ENCODE measurements at regions not wholly inside any gene's neighbourhood (a gene's known extent, or its start where the extent isn't known, plus 50 kb on each side); places are given as distances from the start of the nearest gene placed in this dataset.

DNA sequence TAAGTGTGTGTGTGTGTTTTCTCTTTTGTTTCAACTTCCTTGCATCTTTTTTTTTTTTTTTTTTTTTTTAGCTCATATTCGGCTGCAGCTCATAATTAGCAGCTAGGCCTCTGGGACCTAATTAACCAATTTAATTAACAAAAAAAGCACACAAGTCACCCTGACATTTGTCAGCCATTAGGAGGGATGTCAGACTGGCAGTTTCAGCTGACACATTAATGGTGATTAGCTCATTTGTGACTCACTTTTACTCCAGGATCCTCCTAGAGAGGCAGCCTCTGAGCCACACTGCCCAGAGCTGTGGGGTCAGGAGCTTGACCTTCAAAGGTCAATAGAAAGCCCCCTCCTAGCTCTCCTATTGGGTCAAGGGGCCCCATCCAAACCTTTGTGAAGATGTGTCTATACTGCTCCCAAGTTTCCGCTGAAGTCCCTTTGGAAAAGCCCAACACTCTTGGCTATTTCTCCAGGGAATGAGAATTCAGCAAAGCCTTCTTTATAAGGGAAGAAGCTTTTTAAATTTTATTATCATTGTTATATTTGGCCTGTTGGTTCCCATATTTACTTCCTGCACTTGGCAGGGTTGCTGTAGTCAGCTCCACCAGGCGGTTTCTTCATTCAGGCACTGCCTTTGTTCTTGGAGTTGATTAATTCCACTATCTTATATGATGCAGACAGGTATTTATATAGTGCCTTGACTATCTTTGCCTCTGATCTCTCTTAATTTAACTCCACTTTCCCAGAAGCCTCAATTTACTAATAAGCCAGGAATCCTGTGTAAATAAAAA is 109.5 kb upstream of the HABP2 start:
- Histone ChIP-seq H3K27ac (no peak overlapping the region), H3K4me3 (ENCODE audit: low read depth, low read length) (no peak overlapping the region), H3K9me3 (ENCODE audit: severe bottlenecking) (no peaks in the 10 kb centered on the region), H3K27me3 (ENCODE audit: insufficient read depth, low read depth, severe bottlenecking) (no peaks in the 10 kb centered on the region), H3K36me3 (no peaks in the 10 kb centered on the region)
- TF ChIP-seq, protein P1, sequence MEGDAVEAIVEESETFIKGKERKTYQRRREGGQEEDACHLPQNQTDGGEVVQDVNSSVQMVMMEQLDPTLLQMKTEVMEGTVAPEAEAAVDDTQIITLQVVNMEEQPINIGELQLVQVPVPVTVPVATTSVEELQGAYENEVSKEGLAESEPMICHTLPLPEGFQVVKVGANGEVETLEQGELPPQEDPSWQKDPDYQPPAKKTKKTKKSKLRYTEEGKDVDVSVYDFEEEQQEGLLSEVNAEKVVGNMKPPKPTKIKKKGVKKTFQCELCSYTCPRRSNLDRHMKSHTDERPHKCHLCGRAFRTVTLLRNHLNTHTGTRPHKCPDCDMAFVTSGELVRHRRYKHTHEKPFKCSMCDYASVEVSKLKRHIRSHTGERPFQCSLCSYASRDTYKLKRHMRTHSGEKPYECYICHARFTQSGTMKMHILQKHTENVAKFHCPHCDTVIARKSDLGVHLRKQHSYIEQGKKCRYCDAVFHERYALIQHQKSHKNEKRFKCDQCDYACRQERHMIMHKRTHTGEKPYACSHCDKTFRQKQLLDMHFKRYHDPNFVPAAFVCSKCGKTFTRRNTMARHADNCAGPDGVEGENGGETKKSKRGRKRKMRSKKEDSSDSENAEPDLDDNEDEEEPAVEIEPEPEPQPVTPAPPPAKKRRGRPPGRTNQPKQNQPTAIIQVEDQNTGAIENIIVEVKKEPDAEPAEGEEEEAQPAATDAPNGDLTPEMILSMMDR (IDR thresholded peaks at IDR 0.05; ENCODE audit: low read depth, low read length): no peak
- no peak for DNase-seq

DNA sequence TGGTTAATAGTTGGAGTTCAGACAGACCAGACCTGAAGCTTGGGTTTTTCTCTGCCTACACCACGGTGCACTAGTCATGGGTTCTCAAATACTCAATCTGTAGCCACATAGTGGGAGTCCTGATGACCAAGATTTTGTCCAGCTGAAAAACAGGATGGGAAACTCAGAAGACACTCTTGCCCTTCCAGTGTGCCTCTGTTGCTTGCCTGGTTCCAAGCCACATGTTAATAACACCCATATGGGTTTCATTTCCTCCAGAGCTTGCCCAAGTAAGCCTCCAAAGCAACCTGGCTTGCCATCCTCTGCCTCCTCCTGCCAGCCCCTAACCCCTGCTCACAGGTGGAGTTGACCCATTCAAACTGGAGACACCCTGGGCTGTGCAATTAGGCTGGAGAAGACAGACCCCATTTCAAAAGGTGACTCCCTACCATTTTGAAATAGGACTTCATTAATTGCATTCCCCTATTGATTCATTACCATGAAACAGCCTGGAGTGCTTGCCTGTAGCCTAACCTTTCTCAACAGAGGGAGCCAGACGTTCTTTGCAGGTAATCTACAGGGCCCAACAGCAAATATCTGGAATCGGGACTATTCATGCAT is 108.0 kb upstream of the HABP2 start:
- Histone ChIP-seq H3K36me3 (no peaks in the 10 kb centered on the region), H3K27me3 (ENCODE audit: insufficient read depth, low read depth, severe bottlenecking) (no peaks in the 10 kb centered on the region), H3K9me3 (ENCODE audit: severe bottlenecking) (no peaks in the 10 kb centered on the region), H3K27ac (no peak overlapping the region), H3K4me3 (ENCODE audit: low read depth, low read length) (no peak overlapping the region)
- TF ChIP-seq, protein P1 (IDR thresholded peaks at IDR 0.05; ENCODE audit: low read depth, low read length): no peak
- DNase-seq: no peak

DNA sequence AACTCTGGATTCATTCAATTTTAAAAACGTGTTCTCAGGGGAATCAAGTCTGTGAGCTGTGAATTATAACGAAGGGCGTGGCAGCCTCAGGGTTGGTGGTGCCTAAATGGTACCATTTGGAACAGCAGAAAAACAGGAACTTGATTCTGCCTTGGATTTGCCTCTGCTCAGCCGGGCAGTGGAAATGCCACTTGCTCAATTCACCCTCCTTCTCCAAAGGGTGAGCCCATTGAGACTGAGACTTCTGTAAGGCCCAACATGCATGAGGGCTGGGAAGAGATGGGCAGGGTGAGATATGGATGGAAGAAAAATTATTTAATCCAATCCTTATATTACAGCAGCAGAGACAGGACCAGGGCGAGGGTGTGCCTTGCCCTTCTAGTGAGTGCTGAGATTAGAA is 107.1 kb upstream of the HABP2 start:
- H3K36me3 ChIP-seq: no peaks in the 10 kb centered on the region
- no peak overlapping the region for H3K27ac ChIP-seq
- TF ChIP-seq, protein P1 (IDR thresholded peaks at IDR 0.05; ENCODE audit: low read depth, low read length): no peak
- H3K4me3 ChIP-seq (ENCODE audit: low read depth, low read length): no peak overlapping the region
- no peaks in the 10 kb centered on the region for H3K27me3 ChIP-seq (ENCODE audit: insufficient read depth, low read depth, severe bottlenecking)
- no peaks in the 10 kb centered on the region for H3K9me3 ChIP-seq (ENCODE audit: severe bottlenecking)
- no peak for DNase-seq

DNA sequence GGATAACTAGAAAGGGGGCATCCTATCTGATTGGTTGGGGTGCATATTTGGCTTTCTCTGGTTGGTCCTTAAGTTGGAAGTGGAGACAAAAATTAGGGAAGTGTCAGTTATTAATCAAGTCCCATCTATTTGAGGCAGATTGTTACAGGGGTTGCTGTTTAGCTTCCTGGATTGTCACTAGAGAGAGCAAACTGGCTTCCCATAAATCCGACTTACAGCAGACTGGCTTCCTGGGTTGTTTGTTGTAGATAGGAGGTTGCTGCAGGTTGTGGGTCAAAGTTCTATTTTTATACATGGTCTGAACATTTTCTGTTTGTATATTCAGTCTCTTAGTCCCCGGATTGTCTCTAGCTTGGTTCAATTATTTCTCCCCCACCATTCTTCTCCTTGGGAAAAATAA is 106.1 kb upstream of the HABP2 start:
- no peaks in the 10 kb centered on the region for H3K9me3 ChIP-seq (ENCODE audit: severe bottlenecking)
- no peak overlapping the region for H3K4me3 ChIP-seq (ENCODE audit: low read depth, low read length)
- no peak overlapping the region for H3K27ac ChIP-seq
- TF ChIP-seq, protein P1 (IDR thresholded peaks at IDR 0.05; ENCODE audit: low read depth, low read length): no peak
- H3K36me3 ChIP-seq: no peaks in the 10 kb centered on the region
- no peaks in the 10 kb centered on the region for H3K27me3 ChIP-seq (ENCODE audit: insufficient read depth, low read depth, severe bottlenecking)
- DNase-seq: no peak

DNA sequence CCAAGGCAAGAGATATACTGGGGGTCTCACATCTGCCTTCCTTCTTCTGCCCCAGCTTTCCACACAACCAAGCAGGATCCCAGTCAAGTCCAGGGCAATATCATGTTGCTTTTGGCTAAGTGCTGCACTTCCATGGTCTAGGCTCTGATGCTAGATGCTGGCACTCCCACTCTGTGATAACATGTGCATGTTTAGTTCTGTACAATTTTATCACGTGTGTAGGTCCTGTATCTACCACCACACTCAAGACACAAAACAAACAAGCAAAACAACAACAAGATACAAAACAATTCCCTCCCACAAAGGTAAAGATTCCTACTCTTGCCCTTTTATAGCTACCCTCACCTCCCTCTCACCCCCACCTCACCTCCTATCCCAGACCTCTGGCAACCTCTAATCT is 105.6 kb upstream of the HABP2 start:
- H3K4me3 ChIP-seq (ENCODE audit: low read depth, low read length): no peak overlapping the region
- TF ChIP-seq, protein P1 (IDR thresholded peaks at IDR 0.05; ENCODE audit: low read depth, low read length): no peak
- no peaks in the 10 kb centered on the region for H3K36me3 ChIP-seq
- no peaks in the 10 kb centered on the region for H3K9me3 ChIP-seq (ENCODE audit: severe bottlenecking)
- no peak overlapping the region for H3K27ac ChIP-seq
- H3K27me3 ChIP-seq (ENCODE audit: insufficient read depth, low read depth, severe bottlenecking): no peaks in the 10 kb centered on the region
- DNase-seq: no peak

All from WERI-Rb-1 (cell line).